HG03025 (cell line): ENCODE measurements at regions not wholly inside any gene's neighbourhood (a gene's known extent, or its start where the extent isn't known, plus 50 kb on each side); places are given as distances from the start of the nearest gene placed in this dataset.

Source experiments
- ATAC-seq: cut with Tn5 transposase; IDR thresholded peaks from one replicate; pipeline ENCODE4 v1.9.1; 2021; ENCODE audit warnings: mild to moderate bottlenecking, moderate library complexity; ENCODE audit not compliant: unreplicated experiment, low FRiP score

DNA sequence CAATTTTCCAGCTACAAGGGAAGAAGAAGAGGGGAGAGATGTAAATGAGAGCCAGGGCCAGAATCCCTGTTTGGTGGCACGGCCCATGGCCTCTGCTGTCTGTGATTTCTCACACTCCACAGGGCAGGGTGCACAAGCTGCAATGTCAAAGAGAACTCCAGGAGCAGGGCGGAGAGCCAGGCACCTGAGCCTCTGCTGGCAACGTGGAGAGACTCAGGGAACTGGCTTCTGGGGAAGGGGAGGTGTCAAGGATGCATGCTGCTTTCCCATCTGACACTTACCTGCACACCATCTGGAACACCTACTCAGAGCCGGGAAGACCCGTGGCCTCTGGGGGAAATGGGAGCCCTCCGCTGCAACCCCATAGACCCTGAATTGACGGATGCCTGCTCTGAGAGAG lies 507.5 kb upstream of the NR2F2 start:
- no peak for ATAC-seq

DNA sequence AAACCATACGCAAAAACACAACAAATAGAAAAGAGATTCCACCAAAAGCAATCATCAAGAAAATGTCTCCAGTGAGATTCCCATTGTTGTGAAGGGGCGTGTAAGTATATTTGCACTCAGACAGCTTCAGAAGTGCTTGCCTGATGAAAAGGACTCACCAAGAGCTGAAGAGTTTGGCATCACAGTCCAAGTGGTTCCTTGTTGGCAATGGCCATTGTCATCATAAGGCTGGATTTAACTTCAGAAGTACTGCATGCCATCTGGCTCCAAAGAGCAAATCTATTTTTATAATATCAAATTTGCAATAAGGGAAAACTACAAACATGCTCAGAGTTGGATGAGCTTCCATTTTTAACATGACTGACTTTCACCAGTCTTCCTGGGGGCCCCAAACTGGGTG lies 505.3 kb upstream of the NR2F2 start:
- no peak for ATAC-seq

DNA sequence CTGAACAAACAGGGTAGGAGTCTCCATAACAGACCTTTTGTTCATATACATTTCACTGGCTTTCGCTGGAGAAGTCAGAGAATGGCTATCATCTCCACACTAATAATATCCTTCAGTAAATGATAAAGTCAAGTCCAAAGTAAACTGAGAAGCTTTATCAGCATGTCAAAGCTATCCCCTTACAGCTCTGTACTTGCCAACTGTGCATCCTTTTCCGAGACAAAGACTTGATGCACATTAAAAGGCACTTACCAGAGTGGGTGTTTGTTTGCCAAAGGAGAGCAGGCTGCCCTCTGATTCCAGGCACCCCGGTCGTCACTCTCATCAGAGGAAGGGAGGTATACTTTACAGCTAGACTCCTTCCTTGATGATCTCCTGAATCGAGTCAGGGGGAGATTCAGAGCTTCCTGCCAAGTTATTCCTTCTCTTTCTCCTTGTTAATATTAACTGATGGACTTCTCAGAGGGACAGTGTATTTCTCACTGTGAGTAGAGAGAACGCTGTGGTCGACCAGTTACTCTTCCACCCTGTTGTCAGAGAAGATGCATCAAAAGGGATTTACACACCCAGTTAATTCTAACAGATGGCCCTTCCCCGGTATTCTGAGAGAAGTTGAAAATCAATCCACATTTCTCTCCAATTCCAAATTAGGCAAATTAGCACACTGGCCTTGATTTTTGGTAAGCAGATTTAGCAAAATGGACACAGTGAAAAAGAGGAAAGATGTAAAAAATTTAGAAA lies 504.7 kb upstream of the NR2F2 start:
- ATAC-seq, result no peak

DNA sequence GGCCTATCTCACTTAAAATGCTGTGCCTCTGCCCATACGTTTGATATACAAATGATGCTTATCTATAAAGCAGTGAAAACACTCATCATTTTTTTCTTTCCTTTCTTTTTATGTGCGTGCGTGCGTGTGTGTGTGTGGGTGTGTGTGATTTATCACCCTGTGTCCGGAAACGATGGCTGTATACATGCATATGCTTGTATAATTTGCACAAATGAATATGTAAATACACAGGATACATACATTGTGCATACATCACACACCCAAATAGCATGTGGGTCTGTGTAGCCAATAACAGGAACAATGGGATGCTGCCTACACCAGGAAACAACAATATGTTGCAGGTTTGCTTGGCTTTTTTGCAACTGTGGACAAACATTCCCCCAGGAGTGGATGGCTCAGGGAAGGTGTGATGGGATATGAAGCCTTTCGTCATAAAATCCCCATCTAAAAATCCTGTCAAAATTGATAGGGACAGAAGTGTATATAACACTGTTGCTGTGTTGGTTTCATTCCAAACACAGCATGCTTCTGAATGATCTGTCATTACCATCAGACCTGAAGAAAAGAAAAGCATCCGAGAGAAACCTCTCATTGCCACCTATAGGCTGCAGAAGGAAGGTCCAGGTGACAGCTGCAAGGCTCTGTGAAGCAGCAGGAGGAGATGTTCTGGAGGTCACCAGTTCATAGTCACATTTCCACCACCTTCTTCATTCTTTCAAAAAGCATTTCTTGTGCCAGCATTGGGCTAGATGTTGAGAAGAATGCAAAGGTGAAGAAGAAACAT lies 503.9 kb upstream of the NR2F2 start:
- no peak for ATAC-seq

DNA sequence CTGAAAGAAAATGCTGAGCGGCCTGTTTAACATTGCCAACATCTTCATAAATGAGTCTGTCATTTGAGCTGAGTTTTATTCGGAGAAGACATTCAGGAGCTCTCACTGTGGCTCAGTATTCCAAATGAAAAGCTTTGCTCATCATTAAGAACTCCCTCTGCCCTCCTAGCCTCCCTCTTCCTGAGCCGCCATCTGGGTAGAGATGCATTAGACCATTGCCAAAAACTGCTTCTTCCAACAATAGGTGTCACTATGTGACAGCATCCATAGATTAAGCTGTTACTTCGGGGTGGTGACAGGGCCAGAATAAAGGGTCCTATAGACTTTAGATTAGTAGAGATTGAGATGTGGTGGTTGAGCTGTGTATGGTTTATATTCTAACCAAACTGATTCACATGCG lies 501.4 kb upstream of the NR2F2 start:
- no peak for ATAC-seq

DNA sequence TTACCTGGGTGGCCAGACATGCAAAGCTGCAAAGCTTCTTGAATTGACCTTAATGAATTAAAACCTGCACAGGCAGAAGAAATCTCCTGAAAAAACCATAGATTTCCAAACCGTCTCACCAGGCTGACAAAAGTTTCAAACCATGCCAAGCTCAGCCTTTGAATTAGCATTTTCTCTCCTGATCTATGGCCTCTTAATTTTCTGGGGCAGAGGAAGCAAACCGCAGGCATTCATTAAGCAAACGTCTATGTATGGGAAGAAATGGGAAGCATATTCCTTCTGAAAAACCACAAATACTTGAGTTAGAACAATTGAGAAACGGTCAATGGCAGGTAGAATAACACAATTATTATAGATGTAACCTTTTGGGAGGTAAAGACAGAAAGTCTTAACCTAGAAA lies 500.2 kb upstream of the NR2F2 start:
- ATAC-seq, result no peak

DNA sequence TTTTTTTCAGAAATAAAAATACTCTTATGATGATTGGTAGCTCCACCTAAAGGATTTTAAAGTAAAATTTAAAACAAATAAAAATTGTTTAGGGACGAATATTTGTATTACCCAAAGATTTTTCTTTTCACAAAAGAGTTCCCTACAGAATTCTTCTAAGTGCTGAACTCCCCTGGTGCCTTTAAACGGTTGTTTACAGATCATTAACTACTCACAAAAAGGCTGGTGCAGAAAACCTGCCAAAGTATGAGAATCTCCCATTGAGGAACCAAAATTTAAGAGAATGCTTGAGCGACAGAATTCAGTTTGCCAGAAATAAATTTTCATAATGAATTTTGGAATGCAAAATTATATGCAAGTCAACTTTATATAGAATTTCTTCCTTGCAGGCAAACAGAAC lies 497.8 kb upstream of the NR2F2 start:
- no peak for ATAC-seq

DNA sequence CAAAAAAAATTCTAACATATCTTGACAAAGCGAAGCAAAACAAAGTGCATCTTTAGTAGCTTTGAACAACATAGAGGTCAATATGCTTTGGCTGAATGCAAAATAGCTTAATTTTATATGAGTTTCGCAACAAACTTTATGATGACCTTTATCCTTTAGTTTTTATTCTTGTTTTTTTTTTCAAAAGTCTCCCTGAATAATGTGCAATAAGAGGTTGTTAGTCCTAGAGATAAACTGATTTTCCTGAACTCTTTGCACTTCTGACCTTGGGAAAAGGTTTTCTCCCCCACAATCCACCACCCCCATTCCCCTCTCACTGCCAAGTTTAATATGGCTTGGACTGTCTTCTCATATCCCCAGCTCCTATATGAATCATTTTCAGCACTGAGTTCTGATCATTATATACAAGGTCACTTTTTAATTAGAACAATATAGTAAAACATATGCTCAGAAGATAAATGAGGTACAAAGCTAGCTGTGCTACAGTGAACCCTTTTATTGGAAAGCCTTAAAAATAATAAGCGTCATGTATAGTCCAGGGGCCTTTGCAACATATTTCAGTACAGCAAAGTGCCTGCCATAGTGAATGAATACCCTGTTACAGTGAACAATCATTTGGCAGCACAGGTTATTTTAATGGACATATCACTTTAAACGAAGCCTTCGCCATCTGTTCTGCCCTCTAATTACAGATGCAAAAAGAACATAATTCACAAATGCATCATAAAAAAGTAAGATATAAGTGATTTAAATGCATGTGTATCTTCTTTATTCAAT lies 496.3 kb upstream of the NR2F2 start:
- ATAC-seq, result no peak

DNA sequence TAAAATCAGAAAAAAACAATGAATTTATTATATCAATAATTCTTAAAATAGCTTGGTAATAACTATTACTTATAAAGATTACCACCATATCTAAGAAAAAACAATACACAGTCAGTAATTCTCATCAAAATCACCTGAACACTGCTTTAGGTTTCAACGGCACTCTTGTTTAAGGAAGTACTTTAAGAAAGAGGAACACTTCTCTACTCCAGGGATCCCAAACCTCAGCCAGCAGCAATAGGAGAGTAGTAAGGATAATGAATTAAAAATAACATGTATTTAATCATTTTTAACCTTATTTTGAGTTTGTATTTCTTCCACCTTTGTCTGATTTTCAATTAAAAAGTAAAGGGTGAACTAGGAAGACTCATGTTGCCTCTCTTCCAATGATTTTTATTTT lies 494.0 kb upstream of the NR2F2 start:
- no peak for ATAC-seq

DNA sequence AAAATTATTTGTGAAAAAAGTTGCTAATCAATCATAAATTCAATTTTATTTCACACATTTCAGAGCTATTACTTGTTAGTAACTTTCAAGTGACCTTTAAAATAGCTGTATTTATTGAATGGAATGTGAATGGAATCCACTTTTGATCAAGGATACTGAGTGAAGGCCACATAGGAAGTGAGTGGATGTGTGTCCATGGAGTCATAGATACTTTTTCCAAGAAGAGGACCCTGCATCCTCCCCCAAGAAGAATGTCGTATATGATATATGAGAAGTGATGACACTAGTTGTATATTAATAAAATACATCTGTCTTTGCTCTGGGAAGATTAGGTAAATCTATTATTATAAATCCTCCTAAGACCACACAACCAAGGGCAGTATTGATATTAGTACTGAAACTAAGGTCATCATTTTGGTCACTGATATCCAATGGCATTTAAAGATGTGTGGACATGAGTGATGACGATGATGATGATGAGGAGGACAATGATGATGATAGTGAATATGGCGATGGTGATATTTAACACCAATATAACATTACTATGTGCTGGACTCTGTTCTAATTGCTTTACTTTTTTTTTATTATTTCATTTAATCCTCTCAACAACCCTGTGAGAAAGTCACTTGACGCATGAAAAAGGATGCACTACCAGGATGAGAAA lies 493.0 kb upstream of the NR2F2 start:
- ATAC-seq, result no peak

DNA sequence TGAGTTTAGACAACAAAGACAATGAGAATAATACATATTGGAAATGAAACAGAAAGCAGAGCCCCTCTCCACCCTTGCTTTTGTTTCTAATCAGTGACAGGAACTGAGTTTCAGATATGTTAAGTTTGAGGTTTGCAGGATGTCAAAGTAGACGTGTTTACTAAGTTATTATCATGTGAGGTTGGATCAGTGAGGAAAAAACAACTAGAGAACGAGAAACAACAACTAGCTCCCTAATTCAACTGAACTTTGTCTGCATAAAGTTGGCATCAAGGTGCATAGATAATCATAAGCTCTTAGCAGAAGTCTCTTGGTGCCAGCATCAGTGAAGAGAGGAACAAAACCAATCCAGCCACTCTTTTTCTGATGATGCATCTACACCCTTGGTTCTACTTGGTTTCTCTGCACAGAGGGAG lies 491.1 kb upstream of the NR2F2 start:
- ATAC-seq, result peak; percentile 90

DNA sequence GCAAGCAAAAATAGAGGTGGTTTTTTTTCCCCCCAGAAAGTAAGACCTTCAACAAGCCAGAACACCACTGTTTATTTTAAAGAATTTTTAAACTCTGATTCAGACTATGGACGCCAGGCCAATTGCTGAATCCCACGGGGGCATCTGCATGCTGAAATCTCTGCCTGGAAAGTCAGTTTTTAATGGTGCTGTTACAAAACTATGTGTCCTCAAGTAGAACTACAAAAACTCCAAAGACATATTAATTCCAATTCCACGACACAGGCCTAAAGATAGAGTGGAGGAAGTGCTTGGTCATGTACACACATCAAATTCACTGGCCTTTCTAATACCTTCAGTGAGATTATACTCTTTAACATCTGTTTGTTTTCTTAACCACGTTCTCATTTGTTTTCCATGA lies 490.5 kb upstream of the NR2F2 start:
- ATAC-seq, result no peak

DNA sequence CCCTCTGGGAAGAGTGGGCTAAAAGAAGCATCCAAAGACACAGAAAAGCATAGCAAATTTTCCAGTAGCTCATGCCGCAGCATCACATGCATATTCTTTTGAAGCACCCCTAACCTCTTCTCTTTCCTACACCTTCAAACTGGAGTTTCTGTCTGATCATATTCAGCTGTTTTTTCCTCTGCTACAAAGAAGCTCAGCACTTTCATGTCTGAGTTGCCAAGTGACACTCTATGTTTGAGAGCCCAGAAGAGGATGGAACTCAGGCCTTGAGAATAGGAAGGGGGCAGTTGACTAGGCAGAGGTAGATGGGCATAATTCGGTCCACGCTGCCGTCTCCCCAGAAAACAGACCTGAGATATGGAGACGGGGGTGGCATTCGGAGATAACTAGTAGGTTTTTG lies 489.6 kb upstream of the NR2F2 start:
- ATAC-seq, result no peak

DNA sequence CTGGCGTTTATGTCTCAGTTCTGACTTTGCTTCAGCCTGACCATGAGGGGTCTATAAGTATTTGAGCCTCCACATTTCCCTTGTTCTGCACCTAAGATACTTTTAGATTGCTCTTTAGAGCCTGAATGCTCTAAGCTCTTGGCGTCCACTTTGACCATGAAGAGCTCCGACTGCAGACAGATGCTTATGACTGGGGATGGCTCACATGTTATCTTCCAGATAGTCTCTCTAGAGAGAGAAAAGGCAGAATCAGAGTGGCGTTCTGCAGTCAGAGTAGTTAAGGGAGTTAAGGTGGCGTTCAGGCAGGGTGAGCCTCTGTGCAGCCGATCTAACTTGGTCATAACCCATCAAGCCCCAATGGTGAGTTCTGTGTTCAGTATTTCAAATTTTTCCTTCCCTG lies 487.9 kb upstream of the NR2F2 start:
- no peak for ATAC-seq

DNA sequence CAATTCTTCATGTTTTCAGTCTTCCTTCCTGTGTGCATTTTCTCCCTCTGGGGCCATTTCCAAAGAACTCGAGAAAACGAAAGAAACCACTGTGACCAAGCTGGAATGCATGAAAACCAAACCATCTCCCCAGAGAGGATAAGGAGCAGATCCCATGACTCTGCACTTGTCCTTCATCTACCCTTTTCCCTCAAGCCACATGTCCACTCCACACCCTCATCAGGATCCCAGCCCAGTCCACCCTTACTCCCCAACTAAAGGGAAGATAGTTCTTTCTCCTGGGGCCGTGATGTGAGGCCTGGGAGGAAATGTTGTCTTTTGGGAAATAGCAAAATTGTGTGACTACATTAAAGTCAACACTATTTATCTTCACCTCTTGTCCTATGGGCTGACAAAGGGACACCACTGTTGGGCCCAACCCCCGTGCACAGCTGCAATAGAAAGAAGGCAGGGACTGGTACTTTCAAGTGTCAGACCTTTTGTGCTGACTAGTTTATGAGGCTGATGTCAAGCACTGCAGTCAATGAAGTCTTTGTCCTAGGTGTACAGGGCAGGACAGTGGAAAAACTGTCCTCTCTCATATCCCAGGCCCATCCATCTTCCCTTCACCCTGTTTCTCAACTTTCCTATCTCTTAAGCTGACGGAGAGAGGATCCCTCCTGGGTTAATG lies 487.1 kb upstream of the NR2F2 start:
- ATAC-seq, result no peak

DNA sequence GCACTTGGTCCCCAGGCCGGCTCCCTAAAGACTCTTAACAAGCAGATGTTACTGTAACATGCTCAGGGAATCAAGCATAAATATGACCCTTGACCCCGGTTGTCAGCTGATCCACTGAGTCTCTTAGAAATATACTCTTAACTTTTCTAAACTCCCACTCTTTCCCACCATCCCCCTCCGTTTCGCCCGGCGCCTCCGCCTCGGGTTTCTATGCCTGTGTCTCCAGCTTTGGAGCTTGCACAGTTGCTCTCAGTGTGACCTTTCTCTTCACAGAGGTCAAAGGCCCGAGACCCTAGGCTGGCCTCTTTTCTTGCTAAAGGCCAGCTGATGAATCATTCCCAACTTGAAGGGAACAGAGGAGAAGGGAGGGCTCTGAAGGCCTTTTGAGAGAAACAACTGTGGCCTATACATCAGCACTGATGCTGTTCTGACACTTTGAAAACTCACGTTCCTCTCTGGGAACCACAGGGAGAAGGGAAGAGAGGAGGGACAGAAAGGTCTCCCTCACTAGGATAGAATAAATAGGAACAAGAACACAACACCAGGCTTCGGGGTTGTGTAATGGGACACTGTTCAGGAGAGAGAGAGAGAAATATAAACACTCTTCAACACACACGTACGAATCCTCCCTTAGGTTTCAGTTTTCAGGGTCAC lies 484.5 kb upstream of the NR2F2 start:
- no peak for ATAC-seq

DNA sequence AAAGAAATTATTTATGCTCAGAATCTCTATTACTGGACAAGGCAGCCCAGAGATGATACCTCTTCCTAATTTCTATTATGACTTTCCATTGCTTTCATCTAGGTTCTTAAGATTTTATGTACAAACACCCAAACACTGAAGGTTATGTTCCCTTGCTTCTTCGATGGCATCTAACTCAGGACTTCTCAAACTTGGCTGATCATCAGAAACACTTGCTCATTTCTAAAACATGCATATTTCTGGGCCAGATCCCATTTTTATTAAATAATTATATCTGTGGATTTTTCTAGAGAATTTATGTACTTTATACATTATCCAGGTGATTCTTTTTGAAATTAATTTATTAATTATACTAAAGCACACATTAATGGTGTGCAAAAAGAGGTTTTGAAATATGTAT lies 482.4 kb upstream of the NR2F2 start:
- ATAC-seq, result no peak

DNA sequence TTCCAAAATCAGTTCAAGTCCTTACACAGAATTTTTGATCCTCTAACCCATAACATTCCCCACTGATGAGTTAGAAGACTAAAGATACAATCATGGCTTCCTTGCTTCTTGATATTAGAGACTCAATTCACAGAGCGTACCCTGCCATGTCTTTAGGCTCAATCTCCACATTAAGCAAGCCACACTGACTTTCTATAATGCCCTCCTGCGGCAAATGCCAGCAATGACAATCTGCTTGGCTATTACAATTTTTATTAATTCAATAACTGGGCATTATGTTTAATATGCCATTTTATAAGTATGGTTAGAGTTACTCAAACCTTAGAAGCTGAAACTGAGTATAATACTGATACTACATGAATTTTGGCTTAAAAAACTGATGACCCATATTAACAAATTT lies 479.7 kb upstream of the NR2F2 start:
- ATAC-seq, result no peak

DNA sequence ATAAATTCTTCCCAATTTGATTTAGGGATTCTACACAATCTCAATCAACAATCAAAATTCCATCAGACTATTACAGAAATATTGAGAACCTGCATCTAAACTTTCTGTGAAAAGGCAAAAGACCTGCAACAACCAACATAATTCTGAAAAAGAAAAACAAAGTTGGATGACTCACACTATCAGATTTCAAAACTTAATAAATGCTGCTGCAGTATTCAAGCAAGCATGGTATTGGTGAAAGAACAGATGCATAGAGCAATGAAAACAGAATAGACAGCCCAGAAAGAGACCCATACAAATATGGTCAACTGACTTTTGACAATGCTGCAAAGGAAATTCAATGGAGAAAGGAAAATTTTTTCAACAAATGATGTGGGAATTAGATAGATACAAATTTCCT lies 477.1 kb upstream of the NR2F2 start:
- no peak for ATAC-seq
